ENCODE measurements at regions not wholly inside any gene's neighbourhood (a gene's known extent, or its start where the extent isn't known, plus 50 kb on each side); places are given as distances from the start of the nearest gene placed in this dataset.

DNA sequence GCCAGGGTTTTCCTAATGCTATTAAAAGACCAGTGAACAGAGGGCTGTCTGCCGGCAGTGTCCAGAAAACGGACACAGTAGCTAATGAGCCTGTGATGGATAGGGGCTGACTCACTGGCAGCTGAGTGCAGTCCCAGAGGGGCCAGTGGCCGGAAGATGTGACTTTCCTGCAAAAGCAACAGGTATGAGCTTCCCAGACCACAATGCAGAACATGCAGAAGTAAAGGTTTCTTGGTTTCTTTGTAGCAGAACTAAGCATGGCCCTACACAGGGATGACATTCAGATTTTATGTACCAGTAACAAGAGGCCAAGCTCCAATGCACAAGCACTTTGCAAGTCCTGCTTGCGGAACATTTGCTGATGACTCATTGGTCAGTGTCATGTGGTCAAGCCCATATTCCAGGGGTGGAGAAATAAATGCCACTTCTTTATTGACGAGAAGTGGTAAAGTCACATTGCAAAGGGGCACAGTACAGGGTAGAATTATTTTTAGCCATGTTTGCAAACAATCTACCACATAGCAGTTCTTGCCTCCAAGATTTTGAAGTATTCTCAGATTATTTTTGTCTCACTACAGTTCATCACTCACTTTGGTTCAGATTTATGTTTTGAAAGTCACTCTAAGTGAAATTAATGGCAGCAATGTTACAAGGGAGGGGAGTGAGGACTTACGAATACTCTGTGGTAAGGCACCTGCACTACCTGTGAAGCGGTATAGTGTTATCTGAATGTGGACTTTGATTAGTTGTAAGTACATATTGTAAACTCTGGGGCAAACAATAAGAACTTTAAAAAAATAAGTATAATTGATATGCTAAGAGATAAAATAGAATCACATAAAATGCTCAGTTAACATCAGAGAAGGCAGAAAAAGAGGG lies 263.3 kb downstream of the ABHD5 start:
- DNase-seq, result peak; percentile 44 to 73 (median 65)

DNA sequence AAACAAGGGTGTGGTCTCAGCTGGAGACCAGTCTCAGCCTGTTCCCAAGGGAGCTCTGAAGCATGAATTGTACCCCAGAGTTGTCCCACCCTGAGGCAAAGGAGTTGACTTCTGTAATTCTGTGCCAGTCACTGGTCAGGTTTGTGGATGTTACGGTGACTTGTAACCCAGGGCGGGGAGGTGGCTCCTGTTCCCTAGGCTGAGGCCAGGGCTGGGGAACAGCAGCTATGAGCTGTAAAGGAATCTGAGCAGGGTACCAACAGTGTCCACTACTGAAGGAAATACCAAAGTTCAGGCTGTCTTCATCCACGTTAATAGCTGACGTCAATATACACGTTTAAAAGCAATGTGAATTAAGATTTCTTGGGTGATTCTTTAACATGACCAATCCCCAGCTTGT lies 266.2 kb downstream of the ABHD5 start:
- no peak for DNase-seq

DNA sequence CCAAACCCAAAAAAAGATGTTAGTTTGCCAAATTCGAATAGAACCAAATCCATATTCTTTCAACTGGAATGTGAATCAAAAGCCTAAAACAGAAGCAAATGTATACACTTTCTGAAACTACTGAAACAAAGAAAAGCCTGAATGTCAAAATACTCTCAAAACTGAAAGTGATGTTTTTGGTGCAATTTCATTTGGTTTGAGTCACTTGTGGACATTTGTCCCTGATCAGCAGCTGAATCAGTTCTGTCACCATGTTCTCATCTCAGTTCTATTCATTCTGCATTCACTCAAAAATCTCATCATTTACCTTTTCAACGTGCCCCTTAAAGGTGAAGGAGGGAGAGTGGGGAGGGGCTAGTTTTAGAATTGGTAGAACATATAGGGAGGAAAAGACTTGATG lies 266.8 kb downstream of the ABHD5 start:
- DNase-seq, result no peak

DNA sequence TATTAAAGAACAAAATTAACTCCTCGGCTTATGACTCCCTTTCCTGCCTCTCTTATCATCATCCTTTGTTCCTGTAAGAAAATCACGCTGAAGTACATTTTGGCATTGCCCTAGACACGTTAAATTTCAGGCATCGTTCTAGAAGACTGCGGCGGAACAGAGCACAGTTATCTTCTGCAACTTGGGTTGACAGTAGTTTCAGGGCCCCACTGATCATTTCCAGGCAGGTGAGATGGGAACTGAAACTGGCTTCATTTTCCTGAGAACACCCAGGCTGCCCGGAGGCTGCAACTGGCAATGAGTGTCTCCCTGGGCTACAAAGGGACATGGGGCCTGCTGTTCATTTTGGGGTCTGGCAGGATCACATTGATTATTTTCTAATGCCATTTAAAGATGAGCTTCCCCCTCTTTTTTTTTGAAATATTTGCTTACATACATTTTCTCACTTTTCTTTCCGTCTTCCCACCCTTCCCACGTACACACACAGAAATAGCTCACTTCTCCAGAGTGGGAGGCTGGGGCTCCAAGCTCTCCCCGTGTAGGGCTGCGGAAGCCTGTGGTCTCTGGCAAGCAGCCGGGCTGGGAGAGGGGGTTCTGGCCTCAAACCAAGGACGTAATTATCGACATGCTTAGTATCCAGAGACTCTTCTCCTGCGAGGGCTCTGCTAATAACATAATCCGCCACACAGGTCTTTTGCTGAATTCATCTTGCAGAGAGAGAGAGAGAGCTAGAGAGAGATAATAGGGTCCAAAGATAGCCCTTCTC lies 267.4 kb downstream of the ABHD5 start:
- DNase-seq, result no peak

DNA sequence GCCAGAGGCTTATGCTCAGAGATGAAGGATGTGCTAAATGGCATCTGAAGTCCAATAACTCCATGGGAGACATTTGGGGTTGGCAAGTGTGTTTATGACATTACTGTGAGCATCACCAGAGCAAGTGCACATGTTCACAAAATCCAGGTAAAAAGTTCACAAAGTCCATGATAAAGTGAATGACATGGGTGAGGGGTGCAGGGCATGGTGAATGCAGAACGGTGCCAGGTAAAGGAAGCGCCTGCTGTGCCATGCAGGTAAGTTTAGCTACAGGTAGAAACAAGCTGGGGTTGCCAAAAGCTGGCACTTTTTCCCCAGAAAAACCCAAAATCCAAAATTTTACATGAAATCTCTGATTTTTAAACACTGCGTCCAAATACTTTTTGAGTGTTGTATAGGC lies 268.2 kb downstream of the ABHD5 start:
- no peak for DNase-seq

DNA sequence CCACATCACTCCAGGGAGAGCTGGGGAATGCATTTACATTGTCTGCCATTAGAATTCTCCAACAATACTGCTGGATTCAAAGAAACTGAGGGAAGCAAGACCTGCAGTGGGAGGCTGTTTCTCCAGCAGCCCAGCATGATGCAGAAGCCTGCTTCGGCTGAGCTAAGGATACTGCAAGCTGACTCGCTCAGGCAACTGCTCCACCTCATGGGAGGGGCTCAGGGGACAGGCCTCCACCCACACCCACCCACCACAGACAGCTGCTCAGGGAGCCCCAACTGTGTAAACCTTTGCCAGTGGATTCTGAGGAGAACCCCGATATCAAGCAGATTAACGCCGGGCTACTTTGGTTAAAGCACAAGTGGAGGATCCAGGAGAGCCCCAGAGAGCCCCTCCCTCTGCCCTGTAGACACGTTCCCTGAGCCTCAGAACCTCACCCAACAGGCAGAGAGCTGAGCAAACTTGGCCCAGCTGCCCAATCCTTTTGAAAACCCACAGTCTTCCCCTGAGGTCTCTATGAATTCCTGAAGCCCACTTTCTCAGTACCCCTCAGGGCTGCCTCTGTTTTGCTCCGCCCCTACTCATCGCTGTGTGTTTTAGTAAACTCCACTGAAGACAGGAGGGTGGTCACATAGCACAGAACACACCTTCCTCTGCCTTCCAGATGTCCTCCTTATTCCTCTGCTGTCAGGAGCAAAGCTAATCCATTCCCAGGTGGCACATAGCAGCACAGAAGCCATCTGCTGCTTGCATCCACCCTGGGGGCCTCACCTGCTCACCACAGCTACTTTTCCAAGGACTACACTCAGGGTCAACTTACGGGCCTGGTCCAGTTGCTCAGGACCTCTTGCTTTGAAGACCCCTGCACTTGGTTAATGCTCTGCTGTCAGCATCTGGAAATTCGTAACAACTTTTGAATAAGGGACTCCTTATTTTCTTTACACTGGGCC lies 269.0 kb downstream of the ABHD5 start:
- peak in 1 of 4 experiments; percentile 4 for DNase-seq

DNA sequence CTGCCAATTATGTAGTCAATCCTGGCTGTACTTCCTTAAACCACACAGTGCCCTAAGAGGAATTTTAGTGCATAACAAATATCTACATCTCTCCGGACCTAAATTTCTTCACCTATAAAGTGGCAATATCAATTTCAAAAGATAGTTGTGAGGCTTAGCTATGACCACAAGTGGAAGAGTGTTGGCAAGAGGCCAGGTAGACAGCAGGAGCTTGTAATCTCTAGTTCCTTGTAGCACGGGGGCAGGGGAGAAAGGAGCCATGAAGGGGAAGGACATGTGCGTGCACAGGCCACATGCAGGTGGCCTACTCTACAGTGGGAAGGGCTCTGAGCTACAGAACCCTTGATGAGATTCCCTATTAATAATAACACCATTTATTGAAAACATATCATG lies 269.7 kb downstream of the ABHD5 start:
- DNase-seq, result peak in 3 of 4 experiments; percentile 9 to 20 (median 16)

DNA sequence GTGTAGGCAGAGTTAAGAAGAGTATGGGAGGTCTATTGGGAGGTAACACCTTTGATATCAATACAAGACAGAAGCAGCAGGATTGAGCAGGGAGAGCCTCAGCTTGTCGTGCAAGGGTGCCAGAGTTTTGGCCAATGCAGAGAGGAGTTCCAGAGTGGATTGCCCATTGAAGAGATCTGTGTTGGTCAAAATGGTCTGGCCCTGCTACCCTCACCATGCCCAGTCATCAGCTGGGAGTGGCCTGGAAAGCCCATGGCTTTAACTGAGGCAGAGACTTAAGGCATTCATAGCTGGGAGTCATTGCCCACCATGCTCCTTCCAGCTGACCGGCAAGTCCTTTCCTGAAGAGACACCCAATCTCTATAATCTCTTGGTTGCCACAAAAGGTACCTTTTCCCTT lies 271.3 kb downstream of the ABHD5 start:
- DNase-seq, result no peak

DNA sequence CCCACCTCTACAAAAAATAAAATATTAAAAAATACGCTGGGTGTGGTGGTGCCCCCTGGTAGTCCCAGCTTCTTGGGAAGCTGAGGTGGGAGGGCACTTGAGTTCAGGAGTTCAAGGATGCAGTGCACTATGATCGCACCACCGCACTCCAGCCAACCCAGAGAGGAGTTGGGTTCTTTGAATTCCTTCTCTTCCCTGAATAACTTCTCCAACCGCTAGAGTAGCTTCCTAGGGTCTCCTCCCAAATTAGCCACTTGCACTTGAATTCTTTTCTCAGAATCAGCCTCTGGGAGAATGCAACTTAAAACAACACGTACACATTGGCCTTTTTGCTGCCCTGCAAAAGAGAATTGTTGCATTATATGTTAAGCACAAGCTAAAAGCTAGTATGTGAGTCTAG lies 272.5 kb downstream of the ABHD5 start:
- no peak for DNase-seq

DNA sequence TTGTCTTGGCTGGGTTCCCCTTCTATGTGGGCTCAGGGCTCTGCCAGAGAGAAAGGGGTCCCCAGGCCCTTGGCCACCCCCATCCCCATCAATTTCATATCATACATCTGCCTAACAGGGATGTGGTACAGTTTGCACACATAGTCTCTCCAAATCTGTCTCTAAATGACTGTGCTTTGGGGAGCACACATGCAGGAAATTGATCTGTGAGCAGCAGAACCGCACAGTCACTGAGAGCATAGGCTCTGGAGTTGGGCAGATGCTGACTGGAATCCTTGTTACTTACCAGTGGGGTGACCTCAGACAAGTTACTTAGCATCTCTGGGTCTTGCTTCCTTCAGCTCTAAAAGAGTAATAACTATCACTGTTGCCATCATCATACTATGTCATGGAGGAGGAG lies 273.9 kb downstream of the ABHD5 start:
- no peak for DNase-seq

DNA sequence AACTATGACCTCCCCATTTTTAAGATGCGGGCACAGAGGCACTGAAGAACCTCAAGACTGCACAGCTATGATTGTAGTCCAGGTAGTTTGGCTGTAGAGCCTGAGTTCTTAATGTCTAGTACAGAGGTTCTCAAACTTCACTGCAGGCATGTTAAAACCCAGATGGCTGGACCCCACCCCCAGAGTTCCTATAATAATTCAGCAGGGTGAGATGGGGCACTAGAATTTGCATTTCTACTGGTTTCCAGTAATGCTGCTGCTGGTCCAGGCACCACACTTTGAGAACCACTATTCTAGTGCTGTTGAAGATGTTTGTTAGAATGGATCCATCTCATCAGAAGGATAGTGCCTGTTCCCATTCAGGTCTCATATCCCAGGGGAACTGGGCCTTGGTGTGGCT lies 274.9 kb downstream of the ABHD5 start:
- DNase-seq, result no peak

DNA sequence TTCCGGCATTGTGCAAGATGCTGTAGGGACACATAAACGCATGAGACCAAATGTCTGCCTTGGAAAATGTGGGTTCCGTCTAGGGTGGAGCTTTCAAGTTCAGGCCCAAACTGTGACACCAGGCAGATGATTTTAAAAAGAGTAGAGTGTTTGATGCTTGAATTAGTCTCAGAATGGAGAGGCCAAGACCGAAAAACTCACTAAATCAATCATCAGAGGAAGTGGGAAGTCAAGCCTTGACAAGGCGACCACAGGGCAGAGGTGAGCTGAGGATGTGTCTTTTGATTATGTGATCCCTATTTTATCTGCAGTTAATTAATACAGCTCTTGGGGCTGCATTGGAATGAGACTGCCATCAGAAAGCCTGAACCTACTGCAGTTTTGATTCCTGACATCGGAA lies 275.4 kb downstream of the ABHD5 start:
- no peak for DNase-seq

DNA sequence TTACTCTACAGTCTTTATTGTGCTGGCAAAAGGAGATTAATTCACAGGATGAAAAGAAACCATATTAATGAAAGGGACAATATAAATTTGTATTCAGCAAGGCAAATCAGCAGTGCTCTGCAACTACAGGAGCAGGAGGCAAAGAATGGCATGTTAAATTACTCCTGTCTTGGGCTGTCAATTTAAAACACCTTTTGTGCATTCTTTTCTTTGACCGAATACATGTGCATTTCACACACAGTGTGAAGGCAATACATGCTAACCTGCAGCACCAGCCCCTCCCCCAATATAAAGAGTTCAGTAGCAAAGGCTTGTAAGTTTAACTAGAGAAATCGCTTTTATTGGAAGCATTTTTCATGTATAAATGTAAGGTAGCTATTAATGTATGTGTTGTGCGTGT lies 275.2 kb upstream of the TOPAZ1 start:
- DNase-seq, result no peak

DNA sequence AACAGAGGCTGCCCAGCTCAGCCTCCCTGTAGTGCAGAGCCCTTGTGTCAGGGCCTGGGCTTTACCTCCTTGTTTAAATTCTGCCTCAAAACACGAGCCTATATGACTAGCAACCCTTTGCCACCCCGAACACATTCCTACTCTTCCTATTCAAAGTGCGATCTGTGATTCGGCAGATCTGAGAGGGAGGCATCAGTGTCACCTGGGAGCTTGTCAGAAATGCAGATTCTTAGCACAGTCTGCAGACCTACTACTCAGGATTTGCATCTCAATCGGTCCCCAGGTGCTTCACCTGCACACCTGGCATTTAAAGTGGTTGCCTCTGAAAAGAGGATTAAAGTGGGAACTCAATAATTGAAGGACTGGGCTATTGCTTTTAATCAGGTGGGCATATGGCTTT lies 273.2 kb upstream of the TOPAZ1 start:
- no peak for DNase-seq

DNA sequence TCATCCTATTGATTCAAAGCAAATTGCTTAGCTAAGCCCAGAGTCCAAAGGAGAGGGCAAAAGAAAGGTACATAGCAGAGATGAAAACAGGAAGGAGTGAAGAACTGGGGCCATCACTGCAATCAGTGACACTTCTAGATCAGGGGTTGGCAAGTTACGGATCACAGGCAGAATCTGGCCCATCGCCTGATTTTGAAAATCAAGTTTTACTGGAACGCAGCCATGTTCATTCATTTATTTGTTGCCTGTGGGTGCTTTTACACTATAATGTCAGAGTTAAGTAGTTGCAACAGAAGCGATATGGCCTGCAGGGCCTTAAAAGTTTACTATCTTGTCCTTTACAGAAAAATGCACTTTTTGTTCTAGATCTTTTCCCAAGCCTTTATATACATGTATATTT lies 271.7 kb upstream of the TOPAZ1 start:
- no peak for DNase-seq

DNA sequence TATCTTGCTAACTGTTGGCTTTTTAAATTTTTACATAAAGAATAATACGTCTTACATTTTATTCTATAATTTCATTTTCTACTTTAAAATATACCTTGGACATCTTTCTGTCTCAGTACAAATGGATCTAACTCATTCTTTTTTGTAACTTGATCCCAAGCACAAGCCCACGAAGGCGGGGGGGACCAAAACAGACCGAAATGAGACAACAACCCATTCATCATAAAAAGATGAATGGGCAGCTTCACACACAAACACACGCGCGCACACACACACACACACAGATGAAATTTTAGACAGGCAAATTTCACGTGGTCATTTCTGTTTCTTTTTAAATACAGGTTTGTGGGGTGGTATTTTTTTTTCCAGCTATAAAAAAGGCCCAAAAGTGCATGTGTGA lies 271.3 kb upstream of the TOPAZ1 start:
- no peak for DNase-seq

DNA sequence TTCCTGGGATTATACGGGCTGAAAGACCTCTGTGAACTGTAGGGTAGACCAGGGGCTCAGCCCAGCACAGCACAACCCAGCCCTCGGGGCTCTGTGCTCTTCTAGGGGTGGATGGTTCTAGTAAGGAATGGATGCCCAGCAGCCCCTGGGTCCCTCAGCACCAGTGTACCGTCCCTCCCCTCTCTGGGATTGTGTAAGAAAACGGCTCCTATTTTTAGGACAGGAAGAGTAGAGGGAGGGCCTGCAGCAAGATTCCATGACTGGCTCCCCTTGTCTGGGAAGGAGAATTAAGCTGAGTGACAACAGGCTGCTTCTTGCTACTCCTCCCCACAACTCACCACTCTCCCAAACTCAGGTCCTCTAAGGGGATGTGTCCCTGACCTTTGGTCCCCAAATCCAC lies 270.8 kb upstream of the TOPAZ1 start:
- no peak for DNase-seq

DNA sequence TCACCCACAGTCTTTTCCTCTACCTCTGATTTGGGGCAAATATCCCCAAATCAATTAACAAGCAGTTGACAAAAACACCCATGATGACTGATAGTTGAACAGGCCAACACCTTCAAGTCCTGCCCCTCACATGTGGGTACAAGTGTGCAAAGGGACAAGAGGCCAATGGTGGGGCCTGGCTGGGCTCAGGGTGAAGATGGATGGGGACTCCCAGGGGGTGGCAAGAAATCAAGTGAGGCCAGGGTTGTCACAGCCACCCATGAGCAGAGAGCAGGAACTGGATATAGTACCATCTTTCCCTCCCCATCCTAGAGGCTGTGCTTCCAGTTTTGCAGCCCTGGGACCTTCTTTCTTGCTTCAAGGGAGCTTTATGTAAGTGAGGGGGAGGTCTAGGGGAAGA lies 270.2 kb upstream of the TOPAZ1 start:
- DNase-seq, result no peak

DNA sequence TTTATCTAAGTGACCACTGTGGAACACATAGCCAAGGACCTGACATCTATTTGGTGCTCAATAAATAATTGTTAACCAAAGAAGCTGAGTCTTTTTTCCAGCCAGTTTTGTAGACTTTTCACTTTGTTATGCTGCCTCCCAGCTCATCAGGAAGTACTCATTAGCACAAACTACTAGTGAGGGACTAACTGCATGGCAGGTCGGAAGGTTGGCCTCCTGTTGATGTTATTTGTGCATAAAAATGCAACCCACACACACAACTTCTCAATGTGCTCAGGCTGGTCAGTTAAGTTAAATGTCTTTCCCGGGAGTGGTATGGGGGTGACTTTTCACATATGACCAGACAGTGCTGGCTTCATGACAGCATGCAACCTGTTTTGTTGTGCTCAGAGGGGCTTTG lies 263.0 kb upstream of the TOPAZ1 start:
- DNase-seq, result no peak

DNA sequence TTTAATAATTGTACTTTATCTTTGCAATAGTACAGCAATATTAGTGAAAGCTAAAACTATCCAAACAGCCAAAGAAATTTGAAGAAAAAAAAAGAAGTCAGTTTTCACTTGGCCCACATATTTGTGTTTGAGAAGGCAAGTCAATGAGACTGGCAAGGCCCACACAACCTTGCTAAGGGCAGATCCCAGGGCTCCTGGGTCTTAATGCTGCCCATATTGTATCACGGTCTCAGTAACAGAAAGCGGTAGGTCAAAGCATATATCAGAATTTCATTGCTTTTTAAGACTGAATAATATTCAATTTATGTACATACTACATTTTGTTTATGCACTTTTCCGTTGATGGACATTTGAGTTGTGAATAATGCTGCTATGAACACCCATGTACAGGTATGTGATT lies 262.0 kb upstream of the TOPAZ1 start:
- DNase-seq, result no peak

DNA sequence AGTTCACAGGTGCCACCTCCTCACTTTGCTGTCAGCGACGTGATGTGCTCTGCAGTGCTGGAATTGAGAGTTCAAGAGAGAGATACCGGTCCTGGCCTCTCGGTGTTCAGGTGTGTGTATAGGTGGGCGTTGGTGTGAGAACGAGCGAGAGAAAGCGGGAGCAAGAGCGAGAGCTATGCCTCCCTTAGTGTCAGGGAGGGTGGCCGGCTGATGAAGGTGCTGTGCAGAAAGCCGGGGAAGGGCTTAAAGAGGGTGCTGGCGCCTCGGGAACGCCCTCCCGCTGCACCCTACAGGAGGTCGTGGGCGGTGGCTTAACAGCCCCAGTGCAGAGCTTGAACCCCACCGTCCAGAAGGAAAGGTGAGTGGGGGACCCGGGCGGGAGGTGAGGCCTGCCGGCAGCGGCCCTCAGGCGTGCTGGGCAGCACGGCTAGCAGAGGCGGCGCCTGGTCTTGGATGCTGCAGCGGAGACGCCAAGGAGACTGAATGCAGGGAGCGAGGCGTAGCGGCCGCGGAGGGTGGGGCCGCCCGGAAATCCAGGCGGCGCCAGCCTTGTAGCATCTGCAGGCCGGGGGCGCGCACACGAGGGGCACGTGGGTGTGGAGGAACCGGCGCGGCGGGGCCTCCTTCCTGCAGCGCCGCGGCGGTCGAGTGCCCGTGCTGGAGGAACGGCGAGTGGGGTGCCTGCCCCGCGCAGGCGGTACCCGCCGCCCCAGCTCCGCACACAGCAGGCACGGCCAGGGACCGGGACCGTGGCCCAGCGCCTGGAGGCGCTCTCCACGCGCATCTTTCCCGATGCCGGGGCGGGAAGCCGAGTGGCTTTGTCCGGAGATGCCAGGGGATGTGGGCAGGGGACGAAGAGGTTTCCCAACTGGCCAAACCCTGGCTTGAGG lies 246.8 kb upstream of the TOPAZ1 start:
- DNase-seq, result peak; percentile 29 to 69 (median 52)
